Activated CD8-positive, alpha-beta memory T cell treated with anti-CD3 and anti-CD28 coated beads for 36 hours (primary cell): ENCODE measurements at regions not wholly inside any gene's neighbourhood (a gene's known extent, or its start where the extent isn't known, plus 50 kb on each side); places are given as distances from the start of the nearest gene placed in this dataset.

ENCODE experiments used
- CTCF ChIA-PET: fragments of 350-600 bp; sonication (Branson Sonifier 250); formaldehyde crosslinking; loops from one replicate; lab custom pipeline; 2021; ENCODE audit warnings: antibody characterized with exemption; lab: Charles Lee
- POLR2A ChIA-PET: fragments of 350-600 bp; sonication (Branson Sonifier 250); formaldehyde crosslinking; loops from one replicate; lab custom pipeline; 2021; ENCODE audit warnings: antibody characterized with exemption; lab: Charles Lee

DNA sequence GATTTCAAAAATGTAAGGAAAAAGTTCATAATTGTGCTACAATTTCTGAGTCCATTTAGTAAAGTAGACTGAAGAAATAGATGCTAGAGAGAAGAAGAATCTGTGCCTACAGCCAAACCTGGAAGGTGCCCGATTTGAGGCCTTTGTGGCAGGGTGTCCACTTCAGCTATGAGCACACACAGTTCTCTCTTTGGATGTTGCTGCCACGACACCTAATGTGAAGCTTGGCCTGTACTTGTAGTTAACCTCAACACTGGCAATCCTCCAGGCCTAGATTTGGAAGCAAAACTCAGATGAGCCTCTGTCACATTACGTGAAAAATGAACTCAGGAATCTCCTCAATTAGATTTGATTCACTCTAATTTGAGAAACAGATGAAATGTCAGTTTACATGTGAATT lies 90.1 kb upstream of the LRP1B start:
- CTCF ChIA-PET: no interaction called here
- POLR2A ChIA-PET: no interaction called here

- CTCF ChIA-PET: no interaction called here
- POLR2A ChIA-PET: no interaction called here
Measured at GRCh38 chr2:142220239-142220638, 89.4 kb upstream of the LRP1B start.

- ChIA-PET POLR2A (no interaction called here), CTCF (no interaction called here)
Measured at GRCh38 chr2:142218471-142218870, 87.7 kb upstream of the LRP1B start.

- ChIA-PET CTCF (no interaction called here), POLR2A (no interaction called here)
Measured at GRCh38 chr2:142217804-142218203, 87.0 kb upstream of the LRP1B start.

- ChIA-PET POLR2A (no interaction called here), CTCF (no interaction called here)
Measured at GRCh38 chr2:142200062-142200461, 69.2 kb upstream of the LRP1B start.

DNA sequence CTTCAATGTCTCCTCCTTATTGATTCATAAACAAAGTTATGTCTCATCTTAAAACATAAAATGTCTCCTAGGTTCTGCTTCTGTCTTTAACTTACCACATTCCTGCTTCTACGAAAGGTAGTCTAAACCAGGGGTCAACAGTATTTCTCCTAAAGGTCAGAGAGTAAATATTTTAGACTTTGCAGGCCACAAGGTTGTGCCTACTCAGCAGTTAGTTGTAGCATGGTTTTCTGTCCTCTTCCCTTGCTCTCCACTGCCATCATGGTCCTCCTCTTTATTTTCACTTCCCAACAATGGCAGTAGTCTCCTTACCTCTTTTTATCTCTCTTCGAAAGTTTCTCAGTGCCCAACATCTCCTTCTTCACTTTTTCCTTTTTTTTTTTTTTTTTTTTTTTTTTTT lies 68.3 kb upstream of the LRP1B start:
- ChIA-PET POLR2A (no interaction called here), CTCF (no interaction called here)

DNA sequence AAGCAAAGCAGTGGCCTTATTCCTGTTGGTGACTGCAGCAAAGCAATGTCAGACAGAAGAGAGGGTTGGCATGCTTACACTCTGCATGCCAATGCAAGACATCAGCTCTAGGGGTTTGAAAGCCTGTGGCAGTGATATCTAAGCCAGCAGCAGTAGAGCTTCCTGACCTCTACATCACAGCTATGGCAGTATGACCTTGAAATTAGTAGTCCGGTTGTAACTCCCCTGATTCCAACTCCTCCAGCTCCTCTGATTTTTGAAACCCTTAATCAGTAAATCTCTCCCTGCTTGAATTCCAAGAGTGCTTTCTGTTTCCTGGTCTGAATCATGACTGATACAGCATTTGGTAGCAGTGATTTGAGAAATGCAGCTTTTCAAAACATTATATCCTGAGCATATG lies 60.0 kb upstream of the LRP1B start:
- ChIA-PET POLR2A (no interaction called here), CTCF (no interaction called here)

DNA sequence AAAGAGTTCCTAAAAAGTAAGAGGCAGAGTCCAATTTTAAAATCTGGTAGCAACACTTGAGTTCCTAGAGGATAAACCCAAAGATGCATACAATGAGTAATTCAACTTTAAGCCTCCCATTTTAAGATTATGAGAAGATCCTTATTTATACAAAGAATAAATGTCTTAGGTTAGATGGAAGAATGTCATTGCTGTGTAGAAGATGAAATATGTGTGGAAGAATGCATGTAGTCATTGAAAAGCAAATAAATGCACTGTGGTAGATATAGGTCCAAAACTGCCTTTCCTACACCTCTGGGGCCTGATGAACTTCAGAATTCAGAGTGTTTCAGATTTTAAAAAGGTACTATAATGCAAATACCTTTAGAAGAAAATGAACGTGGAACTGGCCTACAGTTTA lies 58.7 kb upstream of the LRP1B start:
- CTCF ChIA-PET: no interaction called here
- POLR2A ChIA-PET: no interaction called here

DNA sequence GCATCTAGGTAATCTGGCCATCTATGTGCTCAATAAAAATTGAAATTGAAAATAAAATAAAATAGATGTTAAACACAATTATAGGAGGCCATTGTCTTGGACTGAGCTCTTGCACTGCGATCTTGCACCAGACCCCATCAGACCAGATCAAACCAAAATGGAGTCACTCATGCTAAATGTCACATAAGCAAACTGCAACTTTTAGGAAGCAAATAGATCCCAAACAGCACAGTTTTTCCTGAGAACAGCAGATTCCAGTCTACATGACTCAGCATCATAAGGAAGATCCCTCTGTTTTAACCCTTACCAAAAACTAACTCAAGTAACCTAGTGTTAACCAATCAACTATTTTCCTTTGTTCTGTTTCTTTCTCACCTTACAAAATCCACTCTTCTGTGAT lies 57.7 kb upstream of the LRP1B start:
- POLR2A ChIA-PET: no interaction called here
- CTCF ChIA-PET: no interaction called here

GRCh38 chr2:142180820-142181533 lies 50.2 kb upstream of the LRP1B start:
- CTCF ChIA-PET: no interaction called here
- POLR2A ChIA-PET: no interaction called here
